HepG2 (cell line): ENCODE measurements at regions not wholly inside any gene's neighbourhood (a gene's known extent, or its start where the extent isn't known, plus 50 kb on each side); places are given as distances from the start of the nearest gene placed in this dataset.

Experiments
- ASH2L ChIP-seq: fragments of 300-600, 200-600 bp; sonication (generic); IDR thresholded peaks from 2 replicates; pipeline ENCODE4 v1.7.0; 2017; ENCODE audit warnings: low read depth, mild to moderate bottlenecking, moderate library complexity, mixed read lengths, low read length; ENCODE audit not compliant: insufficient read length
- DDIT3 ChIP-seq: sonication (generic); formaldehyde crosslinking; IDR thresholded peaks from 2 replicates; pipeline ENCODE4 v1.4.0; 2020; ENCODE audit warnings: mild to moderate bottlenecking, missing genetic modification reagents
- DMAP1 ChIP-seq: IDR thresholded peaks from 2 replicates; pipeline ENCODE4 v1.6.1; 2016
- HMGXB4 ChIP-seq, 2 experiments: sonication (generic) in 1 of 2; formaldehyde crosslinking in 1 of 2; IDR thresholded peaks; 2 replicates each; pipeline versions ENCODE4 v1.4.0 to v1.6.1; 2018 to 2020; ENCODE audit warnings: missing genetic modification reagents in 2 of 2, borderline replicate concordance in 1 of 2, low read depth in 1 of 2, mild to moderate bottlenecking in 1 of 2, missing biosample characterization in 1 of 2
- IKZF5 ChIP-seq: IDR thresholded peaks from 2 replicates; pipeline ENCODE4 v1.6.1; 2018; ENCODE audit warnings: missing genetic modification reagents, mild to moderate bottlenecking, missing compliant biosample characterization
- KDM2A ChIP-seq: sonication (generic); formaldehyde crosslinking; IDR thresholded peaks from 2 replicates; pipeline ENCODE4 v1.4.0; 2020; ENCODE audit warnings: low read depth, missing genetic modification reagents, borderline replicate concordance
- ONECUT2 ChIP-seq: sonication (generic); formaldehyde crosslinking; IDR thresholded peaks from 2 replicates; pipeline ENCODE4 v1.4.0; 2020; ENCODE audit warnings: missing genetic modification reagents
- PHF8 ChIP-seq: sonication (generic); formaldehyde crosslinking; IDR thresholded peaks from 2 replicates; pipeline ENCODE4 v1.5.0; 2020; ENCODE audit warnings: missing genetic modification reagents
- PRPF4 ChIP-seq: fragments of 200-400 bp; formaldehyde crosslinking; IDR thresholded peaks from 2 replicates; pipeline ENCODE4 v1.6.1; 2016; ENCODE audit warnings: low read length, low read depth; ENCODE audit not compliant: poor library complexity, severe bottlenecking
- SRSF9 ChIP-seq: fragments of 200-400 bp; formaldehyde crosslinking; IDR thresholded peaks from 2 replicates; pipeline ENCODE4 v1.6.1; 2018; ENCODE audit warnings: borderline replicate concordance, mild to moderate bottlenecking, low read depth, low read length; ENCODE audit not compliant: insufficient read depth, poor library complexity, severe bottlenecking
- YEATS2 ChIP-seq: sonication (generic); formaldehyde crosslinking; IDR thresholded peaks from 2 replicates; pipeline ENCODE4 v1.4.0; 2020; ENCODE audit warnings: missing genetic modification reagents, borderline replicate concordance
- ZBTB46 ChIP-seq: sonication (generic); formaldehyde crosslinking; IDR thresholded peaks from 2 replicates; pipeline ENCODE4 v1.4.0; 2020; ENCODE audit warnings: mild to moderate bottlenecking, missing genetic modification reagents, borderline replicate concordance
- ZNF275 ChIP-seq: sonication (generic); formaldehyde crosslinking; IDR thresholded peaks from 2 replicates; pipeline ENCODE4 v1.8.0; 2022; ENCODE audit warnings: missing genetic modification reagents, mild to moderate bottlenecking, inconsistent platforms, borderline replicate concordance
- ZNF564 ChIP-seq: sonication (generic); formaldehyde crosslinking; IDR thresholded peaks from 2 replicates; pipeline ENCODE4 v1.8.1; 2023; ENCODE audit warnings: mild to moderate bottlenecking, missing genetic modification reagents
- ZNF710 ChIP-seq: sonication (generic); formaldehyde crosslinking; IDR thresholded peaks from 2 replicates; pipeline ENCODE4 v1.5.0; 2020; ENCODE audit warnings: mild to moderate bottlenecking, missing genetic modification reagents, borderline replicate concordance
- ZNF720 ChIP-seq: sonication (generic); formaldehyde crosslinking; IDR thresholded peaks from 2 replicates; pipeline ENCODE4 v1.4.0; 2020; ENCODE audit warnings: missing genetic modification reagents
- ZNF766 ChIP-seq: sonication (generic); formaldehyde crosslinking; IDR thresholded peaks from 2 replicates; pipeline ENCODE4 v1.5.0; 2020; ENCODE audit warnings: missing genetic modification reagents, borderline replicate concordance
- ZNF773 ChIP-seq: sonication (generic); formaldehyde crosslinking; IDR thresholded peaks from 2 replicates; pipeline ENCODE4 v1.4.0; 2020; ENCODE audit warnings: missing genetic modification reagents, borderline replicate concordance
- ZSCAN20 ChIP-seq: sonication (generic); formaldehyde crosslinking; IDR thresholded peaks from 2 replicates; pipeline ENCODE4 v1.4.0; 2020; ENCODE audit warnings: missing genetic modification reagents, mild to moderate bottlenecking, borderline replicate concordance

- peak; percentile 32; the same call in 1 of the 2 replicates for TF ChIP-seq IKZF5 (CRISPR knock-in tag)
- peak; percentile 68 for TF ChIP-seq KDM2A
- TF ChIP-seq ZNF720 (CRISPR knock-in tag): no peak
- TF ChIP-seq DMAP1: peak; percentile 86
- no peak for TF ChIP-seq DDIT3 (CRISPR knock-in tag)
- TF ChIP-seq ZNF710: no peak
- TF ChIP-seq ZSCAN20 (CRISPR knock-in tag): no peak; the same call in 1 of the 2 replicates
- TF ChIP-seq ONECUT2: no peak
- TF ChIP-seq ASH2L: peak; percentile 48
- no peak for TF ChIP-seq ZBTB46 (CRISPR knock-in tag)
- no peak for TF ChIP-seq ZNF766 (CRISPR knock-in tag)
- TF ChIP-seq PHF8 (CRISPR knock-in tag): peak; percentile 79
- no peak for TF ChIP-seq PRPF4
- no peak for TF ChIP-seq SRSF9
- peak; percentile 62 to 93 for TF ChIP-seq HMGXB4 (CRISPR knock-in tag; IDR thresholded peaks at IDR 0.05; ENCODE audit: borderline replicate concordance in 1 of 2, low read depth in 1 of 2)
- peak; percentile 82; the same call in 1 of the 2 replicates for TF ChIP-seq ZNF564
- TF ChIP-seq ZNF773 (CRISPR knock-in tag): 0 out of 2 replicates have a peak, but pooled peaks have one; percentile 58
- 0 out of 2 replicates have a peak, but pooled peaks have one; percentile 41 for TF ChIP-seq YEATS2 (CRISPR knock-in tag)
- TF ChIP-seq ZNF275 (CRISPR knock-in tag): no peak
Measured at GRCh38 chr15:38072348-38073177, 138.1 kb downstream of the TMCO5A start (continued).
